ENCODE measurements at regions not wholly inside any gene's neighbourhood (a gene's known extent, or its start where the extent isn't known, plus 50 kb on each side); places are given as distances from the start of the nearest gene placed in this dataset.
"Not testable (repeated sequence)": the region's sequence is repeated elsewhere in the genome, so short reads cannot be mapped to it uniquely, and the experiment has no call there.

DNA sequence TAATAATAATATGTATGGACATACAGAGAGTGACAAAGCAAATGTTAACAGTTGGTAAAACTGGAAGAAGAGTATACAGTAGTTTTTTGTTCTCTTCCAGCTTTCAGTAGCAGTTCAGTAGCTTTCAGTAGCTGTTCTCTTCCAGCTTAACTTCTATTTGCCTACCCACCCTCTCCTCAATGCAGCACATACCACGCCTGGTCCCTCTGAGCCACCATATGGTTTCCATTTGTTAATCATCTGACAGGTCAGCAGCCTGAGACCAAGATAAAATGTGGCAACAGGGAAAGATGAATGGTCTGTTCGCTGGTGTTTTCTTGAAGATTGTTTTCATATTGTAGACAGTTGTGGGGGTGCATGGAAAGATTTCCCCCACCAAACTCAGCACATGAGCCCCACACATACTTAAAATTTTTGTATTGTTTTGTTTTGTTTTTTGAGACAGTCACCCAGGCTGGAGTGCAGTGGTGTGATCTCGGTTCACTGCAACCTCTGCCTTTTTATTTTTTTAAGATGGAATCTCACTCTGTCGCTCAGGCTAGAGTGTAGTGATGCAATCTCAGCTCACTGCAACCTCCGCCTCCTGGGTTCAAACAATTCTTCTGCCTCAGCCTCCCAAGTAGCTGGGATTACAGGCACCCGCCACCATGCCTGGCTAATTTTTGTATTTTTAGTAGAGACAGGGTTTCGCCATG, 56.8 kb downstream of the ATP6V0E2 start:
- DNase-seq, result not testable (repeated sequence)

DNA sequence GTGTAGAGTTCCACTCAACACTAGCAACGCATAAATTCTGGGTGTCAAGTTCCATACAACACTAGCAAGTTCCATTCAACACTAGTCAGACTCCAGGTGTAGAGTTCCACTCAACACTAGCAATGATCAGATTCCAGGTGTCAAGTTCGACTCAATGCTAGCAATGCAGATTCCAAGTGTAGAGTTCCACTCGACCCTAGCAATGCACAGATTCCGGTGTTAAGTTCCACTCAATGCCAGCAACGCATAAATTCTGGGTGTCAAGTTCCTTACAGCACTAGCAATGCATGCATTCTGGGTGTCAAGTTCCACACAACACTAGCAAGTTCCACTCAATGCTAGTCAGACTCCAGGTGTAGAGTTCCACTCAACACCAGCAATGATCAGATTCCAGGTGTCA, 60.0 kb downstream of the ATP6V0E2 start:
- not testable (repeated sequence) for DNase-seq

DNA sequence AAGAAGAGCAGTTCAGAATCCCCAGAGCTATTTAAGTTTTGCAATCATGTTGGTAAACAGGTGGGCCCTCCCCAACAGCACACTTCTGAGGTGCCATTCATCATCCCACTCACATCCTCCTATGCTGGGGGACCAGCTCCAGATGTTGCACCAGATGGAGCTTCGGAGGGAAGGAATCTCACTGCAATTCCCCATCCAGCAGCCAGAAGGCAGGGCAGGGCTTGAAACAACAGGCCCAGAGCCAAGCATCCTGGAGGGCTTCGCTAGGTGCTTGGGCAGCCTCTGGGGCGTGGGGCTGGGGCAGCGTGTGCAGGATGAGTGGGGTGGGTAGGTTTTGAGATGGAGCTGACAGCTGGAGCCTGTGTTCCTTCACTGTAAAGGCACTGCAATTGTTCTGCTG, 73.6 kb downstream of the ATP6V0E2 start:
- not testable (repeated sequence) for DNase-seq

DNA sequence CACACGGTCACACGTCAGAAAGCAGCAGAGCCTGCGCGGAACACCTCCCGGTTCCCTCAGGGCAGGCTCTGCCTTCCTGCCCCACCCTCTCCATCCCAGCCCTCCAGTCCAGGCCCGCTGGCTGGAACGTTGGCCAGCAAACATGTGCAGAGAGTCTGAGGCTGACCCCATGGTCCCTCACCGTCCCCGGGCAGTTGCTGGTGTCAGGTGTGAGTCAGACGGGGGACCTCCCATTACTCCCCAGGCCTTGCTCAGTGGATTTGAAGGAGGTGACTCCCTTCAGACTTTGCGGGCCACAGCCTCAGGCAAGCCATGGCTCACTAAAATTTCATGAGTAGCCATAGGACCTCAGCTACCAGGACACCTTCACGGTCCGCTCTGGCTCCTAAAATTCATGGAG, 74.7 kb downstream of the ATP6V0E2 start:
- not testable (repeated sequence) for DNase-seq

DNA sequence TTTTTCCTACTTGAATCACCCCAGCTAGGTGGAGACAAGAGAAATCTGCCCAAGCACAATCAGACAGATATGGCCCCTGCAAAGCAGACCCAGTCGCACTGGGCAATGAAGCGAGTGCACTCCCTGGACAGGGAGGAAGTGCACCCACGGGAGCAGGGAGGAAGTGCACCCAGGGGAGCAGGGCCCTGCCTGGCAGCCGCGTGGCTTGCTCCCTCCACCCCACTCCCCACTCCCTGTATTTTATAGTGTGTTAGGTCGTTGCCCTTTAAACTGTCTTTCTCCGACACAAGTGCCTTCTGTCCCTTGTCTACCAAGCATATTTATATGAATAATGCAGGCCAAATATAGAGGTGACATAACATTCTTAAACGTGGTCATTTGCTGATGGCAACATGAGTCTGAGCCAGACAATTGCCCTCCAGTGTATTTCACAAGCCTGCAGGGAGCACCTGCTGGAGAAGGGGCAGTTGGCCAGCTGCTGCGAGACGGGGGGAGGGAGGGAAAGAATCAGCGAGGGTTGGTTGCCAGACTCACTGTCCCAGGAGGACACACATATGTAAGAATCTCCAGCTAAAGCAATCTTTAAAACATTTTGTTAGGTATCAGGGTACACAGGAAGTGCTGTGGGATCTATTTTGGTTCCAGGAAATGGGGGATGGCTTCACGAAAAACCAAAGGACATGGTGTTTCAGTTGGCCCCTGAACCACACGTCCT, 76.3 kb downstream of the ATP6V0E2 start:
- DNase-seq, result not testable (repeated sequence)

DNA sequence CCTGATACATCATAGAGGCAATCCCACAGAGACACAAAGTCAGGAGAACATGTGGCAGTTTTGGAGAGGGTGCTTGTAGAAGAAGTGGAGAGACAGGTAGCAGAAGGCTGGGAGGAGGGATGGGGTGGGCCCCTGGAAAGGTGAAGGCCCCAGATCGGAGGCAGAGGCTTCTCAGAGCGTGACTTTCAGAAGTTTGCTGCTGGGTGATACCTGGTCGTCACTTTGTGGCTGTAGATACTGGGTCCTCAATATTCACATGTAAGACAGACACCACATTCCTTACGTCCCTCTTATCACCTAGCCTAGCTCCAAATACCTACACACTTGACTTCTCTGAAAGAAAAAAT, 76.8 kb downstream of the ATP6V0E2 start:
- not testable (repeated sequence) for DNase-seq

DNA sequence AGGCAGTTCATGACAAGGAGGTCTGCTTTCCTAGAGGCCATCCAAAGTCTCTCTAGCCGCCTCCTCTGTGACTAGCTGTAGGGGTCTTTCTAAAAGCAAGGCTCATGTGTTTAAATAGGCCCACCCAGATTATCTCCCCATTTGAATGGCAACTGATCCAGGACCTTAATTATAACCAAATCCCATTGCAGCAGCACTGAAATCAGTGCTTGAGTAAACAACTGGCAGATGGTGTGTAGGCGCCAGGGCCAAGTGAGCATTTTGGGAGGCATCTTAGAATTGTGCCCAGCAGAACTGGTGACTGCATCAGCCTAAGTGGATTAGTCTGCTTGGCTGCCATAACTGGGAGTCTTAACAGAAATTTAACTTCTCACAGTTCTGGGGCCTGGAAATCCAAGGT, 77.8 kb downstream of the ATP6V0E2 start:
- not testable (repeated sequence) for DNase-seq

DNA sequence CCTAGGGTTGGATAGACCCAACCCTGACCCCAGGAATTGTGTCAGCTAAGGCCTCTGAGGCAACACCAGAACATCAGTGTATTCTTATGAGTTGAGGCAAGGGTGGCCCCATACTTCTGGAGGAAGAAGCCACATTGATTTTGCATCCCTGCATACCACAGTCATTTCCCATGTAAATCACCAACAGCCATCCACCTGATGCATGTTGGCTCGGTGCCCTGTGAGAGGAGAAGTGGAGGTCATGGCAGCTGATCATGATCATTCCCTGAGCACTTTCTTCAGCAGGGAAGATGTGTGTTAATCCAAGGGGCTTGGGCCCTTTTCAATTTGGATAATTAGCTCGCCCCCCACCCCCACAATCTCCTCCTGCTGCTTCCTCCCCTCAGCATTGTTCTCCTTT, 85.1 kb downstream of the ATP6V0E2 start:
- not testable (repeated sequence) for DNase-seq

DNA sequence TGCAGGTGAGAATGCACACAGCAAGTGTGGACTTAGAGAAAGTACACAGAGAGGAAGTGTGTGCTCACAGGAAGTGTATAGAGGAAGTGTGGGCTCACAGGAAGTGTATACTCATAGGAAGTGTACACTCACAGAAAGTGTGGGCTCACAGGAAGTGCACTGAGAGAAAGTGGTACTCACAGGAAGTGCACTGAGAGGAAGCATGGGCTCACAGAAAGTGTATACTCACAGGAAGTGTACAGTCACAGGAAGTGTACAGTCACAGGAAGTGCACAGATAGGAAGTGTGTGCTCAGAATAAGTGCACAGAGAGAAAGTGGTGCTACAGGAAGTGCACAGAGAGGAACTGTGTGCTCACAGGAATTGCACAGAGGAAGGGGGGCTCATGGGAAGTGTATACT, 87.1 kb downstream of the ATP6V0E2 start:
- not testable (repeated sequence) for DNase-seq

DNA sequence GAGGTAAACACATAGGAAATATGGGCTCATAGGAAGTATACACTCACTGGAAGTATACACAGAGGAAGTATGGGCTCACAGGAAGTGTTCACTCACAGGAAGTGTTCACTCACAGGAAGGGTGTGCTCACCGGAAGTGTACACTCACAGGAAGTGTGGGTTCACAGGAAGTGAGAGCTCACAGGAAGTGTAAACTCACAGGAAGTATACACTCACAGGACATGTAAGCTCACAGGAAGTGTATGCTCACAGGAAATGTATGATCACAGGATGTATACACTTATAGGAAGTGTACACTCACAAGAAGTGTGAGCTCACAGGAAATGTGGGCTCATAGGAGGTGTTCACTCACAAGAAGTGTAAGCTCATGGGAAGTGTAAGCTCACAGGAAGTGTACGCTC, 88.1 kb downstream of the ATP6V0E2 start:
- not testable (repeated sequence) for DNase-seq

DNA sequence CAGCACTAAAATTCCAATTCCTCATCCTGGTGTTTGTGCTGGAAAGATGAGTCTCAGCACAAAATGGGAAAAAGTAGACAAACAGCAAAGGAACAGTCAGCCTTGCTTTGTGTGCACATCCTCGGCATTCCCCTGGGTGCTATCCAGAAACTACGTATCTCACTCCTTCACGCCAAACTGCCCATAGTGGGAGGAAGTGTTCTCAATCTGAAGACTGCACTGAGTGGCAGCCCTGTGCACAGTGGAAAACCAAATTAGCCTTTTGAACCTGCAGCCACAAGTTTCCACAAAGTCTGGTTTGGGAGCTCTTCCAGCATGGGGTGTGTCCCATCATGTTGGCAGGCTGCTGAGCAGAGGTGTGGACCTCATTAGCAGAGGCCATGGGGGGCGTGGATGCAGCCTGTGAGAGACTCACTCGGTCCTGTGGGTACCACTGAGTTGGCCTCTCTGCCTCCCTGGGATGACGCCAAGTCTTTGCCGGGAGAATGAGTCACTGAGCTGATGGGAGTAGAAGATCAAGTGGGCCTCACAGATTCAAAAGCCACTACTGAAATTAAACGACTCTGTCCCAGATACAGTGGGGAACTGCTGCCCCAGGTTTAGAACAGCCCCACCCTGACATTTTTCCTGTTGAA, 89.0 kb downstream of the ATP6V0E2 start:
- DNase-seq, result not testable (repeated sequence)

DNA sequence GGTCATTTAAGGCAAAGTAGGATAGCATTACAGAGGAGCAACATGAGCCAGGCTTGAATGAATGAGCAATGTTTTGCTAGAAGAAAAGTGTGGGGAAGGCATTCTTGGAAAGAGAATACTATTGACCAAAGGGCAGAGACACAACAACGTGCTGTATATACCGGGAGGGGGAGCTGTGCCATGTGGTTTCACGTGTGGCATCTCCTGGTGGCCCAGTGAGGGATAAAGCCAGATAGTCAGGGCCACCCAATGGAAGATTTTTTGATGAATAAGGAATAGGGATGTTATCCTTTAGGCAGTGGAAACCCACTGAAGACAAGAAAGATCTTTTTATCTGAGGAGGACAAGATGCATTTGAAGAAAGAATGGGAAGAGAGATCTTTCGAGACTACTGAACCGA, 90.2 kb downstream of the ATP6V0E2 start:
- not testable (repeated sequence) for DNase-seq

DNA sequence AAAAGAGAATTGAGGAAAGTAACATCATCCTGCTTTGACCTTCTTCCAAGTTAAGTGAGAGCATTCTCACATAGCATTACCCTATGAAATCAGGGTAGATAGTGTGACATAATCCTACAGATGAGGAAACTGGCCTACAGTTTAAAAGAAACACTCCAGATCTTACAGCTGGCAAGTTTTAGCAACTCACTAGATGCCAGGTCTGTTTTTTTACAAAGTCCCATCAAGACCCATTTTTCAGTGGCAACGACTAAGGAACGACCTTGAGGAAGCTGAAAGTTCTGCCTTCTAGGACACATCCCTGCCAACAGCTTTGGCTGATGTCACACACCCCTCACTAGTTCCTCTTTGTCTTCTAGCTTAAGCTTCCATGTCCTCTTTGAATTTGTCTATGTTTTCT, 92.7 kb downstream of the ATP6V0E2 start:
- DNase-seq, result not testable (repeated sequence)

DNA sequence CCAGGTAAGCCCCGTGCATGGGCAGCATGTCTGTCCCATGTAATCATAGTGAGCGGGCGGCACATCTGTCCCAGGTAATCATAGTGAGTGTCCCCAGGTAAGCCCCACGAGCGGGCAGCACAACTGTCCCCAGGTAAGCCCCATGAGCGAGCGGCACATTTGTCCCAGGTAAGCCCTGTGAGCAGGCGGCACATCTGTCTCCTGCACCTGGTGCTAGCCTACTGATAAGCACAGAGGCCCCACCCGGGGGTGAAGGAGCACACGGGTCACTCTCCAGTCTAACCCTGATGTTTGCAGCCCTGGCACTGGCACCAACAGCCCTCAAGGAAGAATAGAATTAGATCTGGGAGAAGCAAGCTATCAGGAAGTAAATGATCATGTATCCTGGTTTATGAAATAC, 99.2 kb downstream of the ATP6V0E2 start:
- not testable (repeated sequence) for DNase-seq

DNA sequence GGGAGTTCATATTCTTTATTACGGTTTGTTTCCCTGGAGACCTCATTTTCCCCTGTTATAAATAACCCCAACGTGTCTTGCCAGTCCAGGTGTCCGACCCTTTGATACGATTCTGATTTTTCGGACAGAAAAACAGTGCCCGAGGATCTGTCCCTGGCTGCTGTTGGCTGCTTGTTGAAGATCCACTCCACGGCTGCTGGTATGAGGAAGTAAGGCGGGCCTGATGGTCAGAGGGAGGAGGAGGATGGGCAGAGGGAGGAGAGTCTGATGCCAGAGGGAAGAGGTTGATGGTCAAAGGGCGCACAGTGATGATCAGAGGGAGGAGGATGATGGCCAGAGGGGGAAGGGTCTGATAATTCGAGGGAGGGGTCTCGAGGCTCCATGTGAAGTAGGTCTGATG, 99.9 kb downstream of the ATP6V0E2 start:
- not testable (repeated sequence) for DNase-seq

DNA sequence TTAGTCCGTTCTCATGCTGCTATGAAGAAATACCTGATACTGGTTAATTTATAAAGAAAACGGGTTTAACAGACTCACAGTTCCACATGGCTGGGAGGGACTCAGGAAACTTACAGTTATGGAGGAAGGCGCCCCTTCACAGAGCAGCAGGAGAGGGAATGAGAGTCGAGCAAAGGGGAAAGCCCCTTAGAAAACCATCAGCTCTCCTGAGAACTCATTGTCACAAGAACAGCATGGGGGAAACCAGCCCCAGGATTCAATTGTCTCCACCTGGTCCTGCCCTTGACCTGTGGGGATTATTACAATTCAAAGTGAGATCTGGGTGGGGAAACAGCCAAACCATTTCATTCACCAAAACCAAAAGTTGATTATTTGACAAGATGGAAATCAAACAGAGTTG, 101.8 kb downstream of the ATP6V0E2 start:
- DNase-seq, result not testable (repeated sequence)

DNA sequence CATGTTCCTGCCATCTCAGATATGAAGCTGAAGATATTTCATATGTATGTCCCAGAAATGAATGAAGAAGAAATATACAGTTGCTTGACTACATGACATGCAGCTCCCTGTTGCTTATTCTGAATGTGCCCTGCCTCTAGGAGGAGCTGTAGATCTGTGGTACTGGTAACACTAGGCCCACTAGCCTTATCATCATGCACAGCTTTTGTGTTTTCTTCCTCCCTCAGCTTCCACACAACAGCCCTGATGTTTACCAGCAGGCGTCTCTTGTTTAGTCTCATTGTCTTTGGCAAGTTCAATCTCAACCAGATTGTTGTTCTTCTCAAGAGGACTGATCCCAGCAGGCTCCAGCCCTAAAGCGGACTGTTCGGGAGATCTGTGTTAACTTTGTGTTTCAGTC, 104.8 kb downstream of the ATP6V0E2 start:
- DNase-seq, result not testable (repeated sequence)

DNA sequence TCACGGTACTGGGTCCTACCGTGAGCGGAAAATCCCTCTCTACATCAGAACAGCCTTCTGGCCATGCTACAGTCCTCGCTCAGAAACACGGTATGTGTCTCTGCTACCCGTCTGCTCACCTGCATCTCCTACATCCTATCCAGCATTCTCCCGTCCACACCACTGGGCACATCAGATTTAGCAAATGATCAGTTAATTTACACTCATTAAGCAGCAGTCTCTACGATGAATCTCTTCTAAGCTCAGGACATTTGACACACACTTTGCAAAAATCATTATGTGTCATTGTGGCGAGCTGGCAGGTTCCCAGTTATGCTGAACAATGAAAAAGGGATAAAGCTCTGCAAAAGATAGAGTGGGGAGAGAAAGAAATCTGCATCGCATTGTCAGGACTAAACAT, 105.2 kb downstream of the ATP6V0E2 start:
- not testable (repeated sequence) for DNase-seq

DNA sequence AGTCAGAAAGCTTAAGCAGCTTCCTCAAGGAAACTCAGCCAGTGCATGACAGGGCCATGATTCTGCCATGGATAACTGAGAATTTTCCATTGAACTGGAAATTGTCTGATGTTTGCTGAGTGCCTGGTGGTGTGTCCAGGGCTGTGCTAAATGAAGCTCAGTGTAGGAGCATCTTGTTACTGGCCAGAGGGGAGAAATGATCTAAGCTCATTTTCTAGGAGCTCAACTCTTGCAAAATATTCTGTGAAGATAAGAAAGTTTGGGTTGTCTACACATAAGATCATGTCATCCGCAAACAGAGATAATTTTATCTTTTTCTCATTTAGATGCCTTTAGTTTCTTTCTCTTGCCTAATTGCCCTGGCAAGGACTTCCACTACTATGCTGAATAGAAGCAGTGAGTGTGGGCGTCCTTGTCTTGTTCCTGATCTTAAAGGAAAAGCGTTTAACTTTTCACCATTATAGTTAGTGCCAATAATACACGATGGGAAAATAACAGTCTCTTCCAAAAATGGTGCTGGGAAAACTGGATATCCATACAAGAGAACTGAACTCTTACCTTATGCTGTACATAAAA, 108.9 kb downstream of the ATP6V0E2 start:
- DNase-seq, result not testable (repeated sequence)

DNA sequence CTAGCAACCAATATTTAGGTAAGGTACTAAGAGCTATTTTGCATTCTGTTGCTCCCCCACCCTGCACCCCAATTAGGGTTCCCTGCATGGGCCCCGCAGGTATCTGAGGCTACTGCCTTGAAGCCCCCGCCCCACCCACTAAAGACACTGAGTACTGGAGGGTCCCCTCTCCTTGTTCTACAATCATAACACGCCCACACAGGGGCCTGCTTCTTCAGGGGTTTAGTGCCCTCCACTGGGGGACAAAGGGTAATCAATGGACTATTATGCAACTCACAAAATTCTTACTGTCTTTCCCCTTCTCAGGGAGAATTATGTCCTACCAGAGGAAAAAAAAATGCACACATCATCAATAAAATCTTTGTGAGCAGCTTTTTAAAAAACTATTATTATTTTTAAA, 113.1 kb downstream of the ATP6V0E2 start:
- DNase-seq, result not testable (repeated sequence)

DNA sequence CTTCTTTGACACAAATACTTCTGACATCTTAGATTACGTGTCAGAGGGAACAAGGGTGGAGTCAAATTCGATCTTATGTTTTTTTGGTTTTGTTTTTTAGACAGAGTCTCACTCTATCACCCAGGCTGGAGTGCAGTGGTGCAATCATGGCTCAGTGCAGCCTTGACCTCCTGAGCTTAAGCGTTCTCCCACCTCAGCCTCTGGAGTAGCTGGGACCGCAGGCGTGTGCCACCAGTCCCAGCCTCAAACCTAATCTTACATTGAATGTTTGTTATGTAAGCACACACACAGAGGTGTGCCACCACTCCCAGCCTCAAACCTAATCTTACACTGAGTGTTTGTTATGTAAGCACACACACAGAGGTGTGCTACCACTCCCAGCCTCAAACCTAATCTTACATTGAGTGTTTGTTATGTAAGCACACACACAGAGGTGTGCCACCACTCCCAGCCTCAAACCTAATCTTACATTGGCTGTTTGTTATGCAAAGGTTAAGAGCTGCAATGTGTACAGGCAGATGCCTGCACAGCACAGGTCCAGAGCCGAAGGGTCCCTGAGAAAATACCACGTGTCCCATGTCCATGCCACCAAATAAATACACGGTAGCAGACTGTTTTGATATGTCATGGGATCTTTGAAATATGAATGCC, 118.0 kb downstream of the ATP6V0E2 start:
- not testable (repeated sequence) for DNase-seq

DNA sequence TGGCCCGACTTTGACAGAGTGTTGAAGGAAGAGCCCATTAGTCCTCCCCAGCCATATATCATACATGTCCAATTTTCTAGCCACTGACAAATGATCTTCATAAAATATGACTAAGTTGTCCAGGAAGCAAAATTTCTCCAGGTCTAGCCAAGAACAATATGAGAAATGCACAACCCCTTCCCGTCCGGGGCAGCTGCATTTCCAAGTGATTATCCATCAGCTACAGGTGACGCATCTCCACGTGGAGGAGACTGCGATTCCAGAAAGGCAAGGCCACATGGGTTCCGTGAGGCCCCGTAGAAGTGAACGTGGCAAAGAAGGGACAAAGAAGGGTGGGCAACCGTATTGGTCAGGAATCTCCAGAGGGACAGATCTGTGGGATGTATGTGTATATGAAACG, 118.6 kb downstream of the ATP6V0E2 start:
- not testable (repeated sequence) for DNase-seq
